ENCODE measurements at regions not wholly inside any gene's neighbourhood (a gene's known extent, or its start where the extent isn't known, plus 50 kb on each side); places are given as distances from the start of the nearest gene placed in this dataset.

DNA sequence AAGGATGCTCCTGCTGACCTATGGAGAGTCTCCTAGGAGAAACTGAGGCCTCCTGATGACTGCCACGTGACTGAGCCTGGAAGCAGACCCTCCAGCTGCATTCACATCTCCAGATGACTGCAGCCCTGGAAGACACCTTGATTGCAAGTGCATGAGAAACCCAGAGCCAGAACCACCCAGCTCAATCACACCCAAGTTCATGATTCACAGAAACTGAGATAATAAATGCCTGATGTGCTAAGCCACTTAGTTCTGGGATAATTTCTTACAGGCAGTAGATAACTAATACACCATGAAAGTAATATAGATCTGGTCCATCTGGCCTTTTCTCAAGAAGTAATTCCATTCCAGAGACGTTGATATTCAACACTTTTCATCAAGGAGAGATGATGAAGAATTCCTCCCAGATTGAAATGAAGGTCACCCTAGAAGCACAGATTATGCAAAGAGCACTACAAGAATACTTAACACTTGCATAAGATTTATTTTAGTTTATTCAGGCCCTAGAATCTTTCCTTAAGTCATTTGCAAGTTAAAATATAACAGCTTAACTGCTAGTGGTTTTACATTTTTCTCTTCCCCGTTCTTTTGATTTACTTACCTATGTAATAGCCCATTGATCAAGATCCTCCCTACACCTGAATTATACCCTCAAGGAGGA, 208.2 kb upstream of the INHBA start:
- no peak for DNase-seq (ENCODE audit: low spot score)
- ATAC-seq: no peak
- Mint-ChIP-seq H3K36me3 (no peaks in the 10 kb centered on the region), H3K4me3 (no peak overlapping the region), H3K4me1 (ENCODE audit: low read depth in 2 of 2) (no peaks in the 10 kb centered on the region), H3K27ac (no peak overlapping the region), H3K27me3 (peaks cover 3 to 20% of the 10 kb centered on the region in 2 donors), H3K9me3 (no peaks in the 10 kb centered on the region)

DNA sequence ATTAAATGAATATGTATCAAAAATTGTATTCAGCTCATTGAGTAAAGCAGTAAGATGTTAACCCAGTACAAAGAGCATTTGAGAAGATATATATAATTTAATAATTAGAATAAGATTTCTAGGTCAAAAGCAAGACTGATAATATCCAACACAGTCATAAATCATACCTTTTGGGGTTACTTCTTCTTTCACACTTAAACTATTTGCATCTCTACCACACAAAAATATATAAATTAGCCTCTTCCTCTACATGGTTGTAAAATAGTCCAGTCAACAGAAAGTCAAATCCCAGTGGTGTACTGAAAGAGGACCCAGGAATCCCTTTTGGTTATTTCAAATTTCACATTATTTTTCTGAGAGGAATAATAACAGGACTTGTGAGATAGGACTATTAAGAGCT, 204.6 kb upstream of the INHBA start:
- no peaks in the 10 kb centered on the region for H3K4me1 Mint-ChIP-seq (ENCODE audit: low read depth in 2 of 2)

DNA sequence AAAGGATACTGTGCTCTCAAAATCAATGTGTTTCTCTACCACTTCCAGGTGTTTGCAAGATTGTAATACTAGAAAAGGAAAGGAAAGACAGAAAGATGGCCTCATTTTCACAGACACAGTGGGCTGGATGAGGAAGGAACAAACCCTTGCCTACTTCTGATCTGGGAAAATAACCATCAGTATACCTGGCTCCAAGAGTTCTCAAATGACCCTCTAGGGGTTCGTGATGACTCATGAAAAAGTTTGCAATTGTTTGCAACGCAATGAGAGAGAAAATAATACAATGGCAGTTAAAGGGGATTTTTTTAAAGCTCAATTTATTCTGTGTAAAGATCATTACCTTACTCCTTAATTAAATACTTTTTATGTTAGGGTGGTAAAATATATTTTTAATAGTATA, 197.6 kb upstream of the INHBA start:
- Mint-ChIP-seq H3K36me3 (peaks cover 6% of the 10 kb centered on the region), H3K27me3 (peaks cover 20 to 38% of the 10 kb centered on the region in 2 donors)
- ATAC-seq: no peak

More for the DNA sequence above, 204.6 kb upstream of the INHBA start:
- H3K27ac Mint-ChIP-seq: no peak overlapping the region
- ATAC-seq (no peak), DNase-seq (ENCODE audit: low spot score) (no peak)
- H3K9me3 Mint-ChIP-seq: peaks cover 6% of the 10 kb centered on the region
- no peaks in the 10 kb centered on the region for H3K36me3 Mint-ChIP-seq
- H3K4me3 Mint-ChIP-seq: no peak overlapping the region
- H3K27me3 Mint-ChIP-seq: peaks cover 3 to 15% of the 10 kb centered on the region in 2 donors

DNA sequence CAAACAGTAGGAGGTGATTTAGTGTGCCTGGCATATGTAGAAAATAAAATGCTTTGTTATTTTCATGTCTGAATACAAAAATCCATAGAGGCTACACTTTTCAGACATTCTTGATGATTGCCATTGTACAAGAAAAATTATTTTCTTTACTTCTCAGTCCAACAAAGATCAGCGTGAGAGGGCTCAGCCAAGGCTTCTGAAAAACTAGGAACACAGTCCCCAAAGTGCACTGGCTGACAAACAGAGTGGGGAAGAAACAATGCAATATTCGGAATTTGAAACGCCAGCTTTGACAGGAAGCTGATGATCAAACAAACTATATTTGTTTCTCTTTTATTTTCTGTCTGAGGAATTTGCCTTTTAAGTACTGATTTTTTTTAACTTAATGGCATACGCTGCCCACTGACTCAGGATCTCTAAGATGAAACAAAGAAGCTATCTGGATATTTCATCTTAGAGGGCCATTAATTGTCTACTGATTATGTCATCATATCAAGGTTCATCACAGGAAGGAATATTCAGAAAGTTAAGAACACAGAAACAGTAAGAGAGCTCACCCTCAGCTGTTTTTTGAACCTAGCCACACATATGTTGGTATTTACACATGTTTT, 197.0 kb upstream of the INHBA start:
- ATAC-seq: no peak
- peaks cover 20 to 38% of the 10 kb centered on the region in 2 donors for H3K27me3 Mint-ChIP-seq
- no peak for DNase-seq (ENCODE audit: low spot score)
- no peak overlapping the region for H3K4me3 Mint-ChIP-seq
- peak overlapping the region in 1 of 2 donors; percentile 66 for H3K27ac Mint-ChIP-seq
- peaks cover 6% of the 10 kb centered on the region for H3K36me3 Mint-ChIP-seq
- H3K9me3 Mint-ChIP-seq: peaks cover 2% of the 10 kb centered on the region
- peaks cover 5 to 6% of the 10 kb centered on the region in 2 donors for H3K4me1 Mint-ChIP-seq (ENCODE audit: low read depth in 2 of 2)

More for the DNA sequence above, 197.6 kb upstream of the INHBA start:
- Mint-ChIP-seq H3K9me3 (peaks cover 2% of the 10 kb centered on the region), H3K27ac (peak overlapping the region in 1 of 2 donors; percentile 66), H3K4me3 (no peak overlapping the region), H3K4me1 (ENCODE audit: low read depth in 2 of 2) (peaks cover 5 to 6% of the 10 kb centered on the region in 2 donors)
- DNase-seq (ENCODE audit: low spot score): no peak

DNA sequence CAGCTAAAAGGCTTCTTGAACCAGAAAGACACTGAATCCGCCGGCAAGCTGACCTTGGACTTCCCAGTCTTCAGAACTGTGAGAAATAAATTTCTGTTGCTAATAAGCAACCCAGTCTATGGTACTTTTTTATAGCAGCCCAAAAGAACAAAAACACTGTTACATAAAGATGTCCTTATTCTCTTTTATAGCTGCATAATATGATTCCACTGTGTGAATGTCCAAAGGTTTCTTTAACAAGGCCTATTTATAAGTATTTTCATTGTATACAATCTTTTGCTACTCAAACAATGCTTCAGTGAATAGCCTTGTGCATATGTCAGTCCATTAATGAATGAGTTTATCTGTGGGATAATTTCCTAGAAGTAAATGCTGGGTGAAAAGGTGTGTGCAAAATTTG, 190.8 kb upstream of the INHBA start:
- no peak overlapping the region for H3K27ac Mint-ChIP-seq
- no peaks in the 10 kb centered on the region for H3K9me3 Mint-ChIP-seq
- H3K4me1 Mint-ChIP-seq (ENCODE audit: low read depth in 2 of 2): peaks cover 0 to 19% of the 10 kb centered on the region in 2 donors
- ATAC-seq (no peak), DNase-seq (ENCODE audit: low spot score) (no peak)
- H3K4me3 Mint-ChIP-seq: no peak overlapping the region
- H3K27me3 Mint-ChIP-seq: peaks cover 16 to 30% of the 10 kb centered on the region in 2 donors
- H3K36me3 Mint-ChIP-seq: peaks cover 3% of the 10 kb centered on the region

DNA sequence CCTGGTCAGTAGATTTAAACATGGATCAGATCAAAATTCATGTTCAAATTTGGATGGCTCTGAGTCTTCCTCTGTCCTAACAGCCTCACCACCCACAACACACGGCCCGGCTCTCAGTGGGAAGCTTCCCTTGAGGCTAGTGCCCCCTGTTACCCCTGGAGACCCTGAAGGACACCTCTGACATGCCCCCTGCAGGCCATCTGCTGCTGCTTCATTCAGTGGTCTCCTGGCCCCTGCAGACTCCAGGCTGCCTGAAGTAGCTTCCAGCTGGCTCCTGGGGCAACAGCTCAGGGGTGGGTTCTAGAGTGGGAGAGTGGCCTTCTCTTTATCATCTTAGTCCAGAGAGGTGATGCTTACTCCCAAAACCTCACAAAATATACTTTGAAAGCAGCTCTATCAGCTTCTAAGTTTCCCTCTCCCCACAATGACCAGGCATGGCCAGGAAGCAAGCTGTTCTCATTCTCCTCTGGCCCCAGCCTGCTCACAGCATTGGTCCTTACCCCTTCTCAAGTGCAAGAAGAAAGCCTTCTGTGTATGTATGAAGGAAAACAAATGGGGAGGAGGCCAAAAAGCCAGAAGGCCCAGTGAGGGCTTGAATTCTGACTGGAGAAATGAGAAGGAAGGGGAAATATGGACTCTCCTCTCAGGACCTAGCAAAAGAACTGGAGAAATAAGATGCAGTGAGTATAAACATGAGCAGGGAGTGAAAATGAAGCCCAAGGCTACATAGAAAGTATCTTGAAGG, 189.6 kb upstream of the INHBA start:
- Mint-ChIP-seq H3K4me1 (ENCODE audit: low read depth in 2 of 2) (peaks cover 7 to 28% of the 10 kb centered on the region in 2 donors), H3K4me3 (no peak overlapping the region), H3K36me3 (no peaks in the 10 kb centered on the region), H3K9me3 (peaks cover 2% of the 10 kb centered on the region), H3K27ac (peak overlapping the region in 1 of 2 donors; percentile 59), H3K27me3 (peaks cover 9 to 19% of the 10 kb centered on the region in 2 donors)
- DNase-seq (ENCODE audit: low spot score) (no peak), ATAC-seq (peak in 1 of 2 donors; percentile 55)

DNA sequence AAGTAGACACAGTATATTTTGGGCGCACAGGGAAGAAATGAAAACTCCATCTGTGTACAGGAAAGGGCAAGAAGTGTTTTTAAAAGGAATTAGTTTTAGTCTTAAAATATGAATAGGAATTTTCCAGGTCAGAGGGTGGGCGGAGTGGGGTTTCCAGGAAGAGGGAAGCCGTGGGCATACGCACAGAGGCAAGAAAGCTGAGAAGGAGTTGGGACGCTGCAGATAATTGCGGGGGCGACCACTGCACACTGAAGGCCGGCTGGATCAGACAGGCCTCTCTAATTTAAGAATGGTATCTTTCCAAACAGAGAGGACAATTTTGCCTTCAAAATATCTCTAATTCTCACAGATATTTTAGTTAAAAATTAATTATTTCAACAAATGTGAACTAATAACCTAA, 189.1 kb upstream of the INHBA start:
- Mint-ChIP-seq H3K27ac (peak overlapping the region in 1 of 2 donors; percentile 38), H3K4me1 (ENCODE audit: low read depth in 2 of 2) (peaks cover 12 to 33% of the 10 kb centered on the region in 2 donors), H3K9me3 (peaks cover 2% of the 10 kb centered on the region), H3K36me3 (no peaks in the 10 kb centered on the region), H3K4me3 (no peak overlapping the region), H3K27me3 (peaks cover 9 to 13% of the 10 kb centered on the region in 2 donors)
- no peak for DNase-seq (ENCODE audit: low spot score)
- no peak for ATAC-seq

DNA sequence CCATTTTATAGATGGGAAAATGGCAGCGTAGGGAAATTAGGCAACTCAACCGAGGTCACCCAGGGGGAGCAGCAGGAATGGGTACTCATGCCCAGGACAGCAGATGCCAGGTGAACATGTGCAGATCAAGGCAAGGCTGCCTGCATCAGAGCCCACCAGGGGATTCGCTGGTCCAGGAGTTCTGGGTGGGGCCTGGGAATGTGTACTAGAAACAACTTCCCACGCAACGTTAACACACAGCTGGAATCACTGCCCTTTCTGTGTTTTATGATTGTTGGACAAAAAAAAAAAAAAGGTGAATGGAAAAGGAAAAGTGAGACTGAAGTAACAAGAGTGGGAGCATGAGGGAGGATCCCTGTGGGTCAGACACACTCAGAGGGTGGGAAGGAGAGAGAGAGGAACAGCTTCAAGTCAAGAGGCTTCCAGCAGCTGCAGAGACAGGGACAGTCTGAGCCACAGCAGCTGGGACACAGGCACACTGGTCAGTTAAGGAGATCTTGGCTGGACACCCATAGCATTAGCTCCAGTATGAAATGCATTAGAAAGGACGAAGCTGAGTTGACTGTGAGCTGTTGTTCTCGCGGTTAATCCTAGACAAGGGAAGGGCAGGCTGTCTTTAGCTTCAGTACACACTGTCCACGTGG, 187.9 kb upstream of the INHBA start:
- H3K27ac Mint-ChIP-seq: peak overlapping the region in 1 of 2 donors; percentile 74
- ATAC-seq (no peak), DNase-seq (ENCODE audit: low spot score) (no peak)
- H3K4me1 Mint-ChIP-seq (ENCODE audit: low read depth in 2 of 2): peaks cover 20 to 43% of the 10 kb centered on the region in 2 donors
- no peaks in the 10 kb centered on the region for H3K36me3 Mint-ChIP-seq
- peaks cover under 1 to 1% of the 10 kb centered on the region in 2 donors for H3K27me3 Mint-ChIP-seq
- H3K4me3 Mint-ChIP-seq: no peak overlapping the region
- H3K9me3 Mint-ChIP-seq: peaks cover 2% of the 10 kb centered on the region

DNA sequence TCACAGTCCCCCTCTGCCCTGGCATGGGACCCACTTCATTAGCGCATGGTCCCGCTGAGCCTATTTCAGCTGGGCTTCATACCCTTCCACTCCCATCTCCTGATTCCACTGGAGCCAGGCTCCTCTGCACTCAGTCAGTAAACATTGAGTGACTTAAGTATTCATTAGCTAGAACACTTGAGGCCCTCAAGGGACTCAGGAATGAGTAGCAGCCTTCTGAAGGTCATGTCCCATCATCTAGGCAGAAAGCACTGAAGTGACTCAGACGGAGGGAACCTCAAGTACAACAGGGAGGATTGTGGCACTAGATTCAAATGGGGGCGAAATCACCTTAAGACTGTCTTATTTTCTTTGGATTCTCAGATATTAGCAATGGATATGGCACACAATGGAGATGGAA, 186.6 kb upstream of the INHBA start:
- no peak overlapping the region for H3K4me3 Mint-ChIP-seq
- H3K4me1 Mint-ChIP-seq (ENCODE audit: low read depth in 2 of 2): peaks cover 33 to 56% of the 10 kb centered on the region in 2 donors
- H3K27ac Mint-ChIP-seq: peak overlapping the region in 1 of 2 donors; percentile 78
- ATAC-seq (no peak), DNase-seq (ENCODE audit: low spot score) (no peak)
- H3K27me3 Mint-ChIP-seq: no peaks in the 10 kb centered on the region
- no peaks in the 10 kb centered on the region for H3K36me3 Mint-ChIP-seq
- H3K9me3 Mint-ChIP-seq: peaks cover 6% of the 10 kb centered on the region

DNA sequence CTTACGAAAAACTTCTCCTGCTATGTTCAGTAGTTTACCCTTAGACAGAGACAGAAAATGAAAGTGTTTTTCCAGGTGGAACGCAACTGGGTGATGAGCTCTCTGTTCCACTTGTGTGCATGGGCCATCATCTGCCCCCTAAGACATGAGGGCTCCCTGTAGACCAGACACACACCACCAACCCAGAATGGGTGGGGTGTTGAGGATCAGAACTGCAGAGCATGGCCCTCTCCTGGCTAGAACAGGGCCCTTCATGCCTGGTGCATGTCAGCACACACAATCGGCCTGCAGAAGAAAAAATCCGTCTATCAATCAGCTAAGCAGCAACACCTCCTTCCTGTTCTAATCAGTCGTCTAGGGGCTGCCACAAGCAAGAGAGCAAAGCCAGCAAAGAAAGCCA, 186.2 kb upstream of the INHBA start:
- Mint-ChIP-seq H3K9me3 (peaks cover 6% of the 10 kb centered on the region), H3K4me1 (ENCODE audit: low read depth in 2 of 2) (peaks cover 33 to 56% of the 10 kb centered on the region in 2 donors), H3K27me3 (no peaks in the 10 kb centered on the region), H3K36me3 (no peaks in the 10 kb centered on the region), H3K27ac (peak overlapping the region in 1 of 2 donors; percentile 78), H3K4me3 (no peak overlapping the region)
- ATAC-seq (no peak), DNase-seq (ENCODE audit: low spot score) (no peak)

DNA sequence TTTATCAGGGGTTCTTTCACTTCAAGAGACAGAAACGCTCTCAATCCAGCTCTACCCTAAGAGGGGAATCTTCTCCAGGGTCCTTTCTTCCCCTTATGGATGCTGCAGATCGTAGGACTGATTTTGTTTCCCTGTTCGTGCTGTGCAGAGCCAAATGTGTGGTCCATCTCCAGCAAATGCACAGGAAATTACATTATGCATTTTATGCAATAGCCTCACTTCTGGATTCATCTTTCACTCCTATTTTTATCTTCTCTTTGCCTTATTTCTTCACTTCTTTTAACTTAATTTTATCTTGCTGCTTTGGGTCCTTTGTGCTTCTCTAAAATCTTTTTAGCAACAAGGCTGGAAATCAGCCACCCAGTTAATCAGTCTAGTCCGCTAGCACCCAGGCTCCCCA, 184.5 kb upstream of the INHBA start:
- Mint-ChIP-seq H3K36me3 (peaks cover 3% of the 10 kb centered on the region), H3K27me3 (no peaks in the 10 kb centered on the region), H3K27ac (peak overlapping the region; percentile 25 to 78), H3K4me3 (peak overlapping the region; percentile 21), H3K4me1 (ENCODE audit: low read depth in 2 of 2) (peaks cover 40 to 63% of the 10 kb centered on the region in 2 donors), H3K9me3 (peaks cover 6% of the 10 kb centered on the region)
- DNase-seq (ENCODE audit: low spot score) (no peak), ATAC-seq (no peak)

DNA sequence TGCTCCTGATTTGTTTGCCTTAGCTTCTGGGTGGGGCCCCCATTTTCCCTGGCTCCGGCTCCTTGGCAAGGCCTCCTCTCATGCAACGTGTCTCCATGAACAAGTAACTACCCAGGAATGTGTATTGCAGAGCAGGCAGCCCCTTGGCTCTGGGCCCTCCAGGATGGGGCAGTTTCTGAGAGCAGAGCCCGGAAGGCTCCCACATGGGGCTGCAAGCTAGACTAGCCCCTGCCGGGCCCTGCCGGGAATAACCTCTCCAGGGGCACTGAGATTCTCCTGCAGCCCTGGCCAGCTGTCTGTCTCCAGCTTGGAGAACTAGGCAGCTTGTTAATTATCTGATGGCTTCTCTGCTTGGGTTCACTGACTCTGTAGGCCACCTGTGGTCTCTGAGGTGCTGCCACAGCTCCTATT, 184.0 kb upstream of the INHBA start:
- peaks cover 6% of the 10 kb centered on the region for H3K9me3 Mint-ChIP-seq
- peak overlapping the region; percentile 25 to 78 for H3K27ac Mint-ChIP-seq
- no peak overlapping the region for H3K4me3 Mint-ChIP-seq
- H3K4me1 Mint-ChIP-seq (ENCODE audit: low read depth in 2 of 2): peaks cover 45 to 69% of the 10 kb centered on the region in 2 donors
- ATAC-seq (no peak), DNase-seq (ENCODE audit: low spot score) (no peak)
- no peaks in the 10 kb centered on the region for H3K27me3 Mint-ChIP-seq
- peaks cover 8% of the 10 kb centered on the region for H3K36me3 Mint-ChIP-seq

DNA sequence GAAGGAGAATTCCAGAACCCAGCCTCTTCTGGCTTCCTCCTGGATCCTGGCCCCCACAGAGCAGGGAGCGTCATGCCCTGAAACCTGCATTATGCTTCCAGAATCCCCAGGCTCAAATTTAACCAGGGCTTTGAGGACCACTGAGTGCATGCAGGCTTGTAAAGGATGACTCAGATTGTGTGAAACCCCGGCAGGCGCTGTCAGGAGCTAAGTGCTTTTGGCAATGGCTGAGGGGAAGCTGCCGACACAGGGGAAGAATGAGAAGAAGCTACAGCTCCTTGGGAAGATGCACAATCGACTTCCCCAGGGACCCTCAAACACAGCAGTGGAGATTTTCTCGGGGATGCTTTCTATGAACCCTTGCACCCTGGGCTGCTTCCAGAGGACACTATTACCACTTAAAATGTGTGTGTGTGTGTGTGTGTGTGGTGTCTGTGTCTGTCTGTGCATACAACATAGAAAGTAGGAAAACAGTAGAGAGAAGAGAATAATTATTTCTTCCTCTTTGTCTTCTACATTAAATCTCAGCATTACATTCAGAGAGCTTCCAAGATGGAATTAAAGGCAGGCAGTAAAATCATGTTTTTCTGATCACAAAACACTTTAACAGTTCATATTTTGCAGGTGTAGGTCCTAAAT, 183.5 kb upstream of the INHBA start:
- no peak for ATAC-seq
- Mint-ChIP-seq H3K4me3 (peak overlapping the region; percentile 22), H3K36me3 (peaks cover 13% of the 10 kb centered on the region), H3K27ac (peak overlapping the region in 1 of 2 donors; percentile 100), H3K4me1 (ENCODE audit: low read depth in 2 of 2) (peaks cover 50 to 74% of the 10 kb centered on the region in 2 donors), H3K27me3 (no peaks in the 10 kb centered on the region), H3K9me3 (peaks cover 6% of the 10 kb centered on the region)
- DNase-seq (ENCODE audit: low spot score): no peak
